Smooth muscle cell (in vitro differentiated cells): ENCODE measurements at regions not wholly inside any gene's neighbourhood (a gene's known extent, or its start where the extent isn't known, plus 50 kb on each side); places are given as distances from the start of the nearest gene placed in this dataset.

ENCODE experiments used
- DNase-seq: peaks from one replicate; lab custom pipeline; 2025; ENCODE audit not compliant: unreplicated experiment; lab: John Stamatoyannopoulos, UW
- H2AFZ ChIP-seq: fragments of 200-600 bp; sonication (generic); 2 replicates; pipeline ENCODE4 v1.6.0; 2016; ENCODE audit warnings: antibody characterized with exemption, low read depth, mild to moderate bottlenecking
- H3F3A ChIP-seq: fragments of 200-600 bp; sonication (generic); 2 replicates; pipeline ENCODE4 v1.6.0; 2017; ENCODE audit warnings: antibody characterized with exemption, low read depth
- H3K27ac ChIP-seq: fragments of 200-600 bp; sonication (generic); 2 replicates; pipeline ENCODE4 v1.5.1; 2016; ENCODE audit warnings: low read depth, mild to moderate bottlenecking
- H3K27me3 ChIP-seq: fragments of 200-600 bp; sonication (generic); 2 replicates; pipeline ENCODE4 v1.6.1; 2016; ENCODE audit warnings: low read depth, mild to moderate bottlenecking
- H3K36me3 ChIP-seq: fragments of 200-600 bp; sonication (generic); 2 replicates; pipeline ENCODE4 v1.5.1; 2016; ENCODE audit warnings: low read depth
- H3K4me1 ChIP-seq: fragments of 200-600 bp; sonication (generic); 2 replicates; pipeline ENCODE4 v1.5.1; 2016; ENCODE audit warnings: low read depth
- H3K4me2 ChIP-seq: fragments of 200-600 bp; sonication (generic); 2 replicates; pipeline ENCODE4 v1.6.0; 2016; ENCODE audit warnings: mild to moderate bottlenecking
- H3K4me3 ChIP-seq: fragments of 200-600 bp; sonication (generic); 2 replicates; pipeline ENCODE4 v1.5.1; 2016; ENCODE audit warnings: mild to moderate bottlenecking
- H3K79me2 ChIP-seq: fragments of 200-600 bp; sonication (generic); 2 replicates; pipeline ENCODE4 v1.6.0; 2016; ENCODE audit warnings: low read depth, mild to moderate bottlenecking
- H3K9ac ChIP-seq: fragments of 200-600 bp; sonication (generic); 2 replicates; pipeline ENCODE4 v1.6.0; 2016; ENCODE audit warnings: low read depth
- H3K9me3 ChIP-seq: fragments of 200-600 bp; sonication (generic); replicated peaks from 2 replicates; pipeline ENCODE4 v1.5.1; 2016; ENCODE audit warnings: low read depth
- H4K20me1 ChIP-seq: fragments of 200-600 bp; sonication (generic); 2 replicates; pipeline ENCODE4 v1.6.0; 2016; ENCODE audit warnings: low read depth
- CTCF ChIP-seq: fragments of 200-600 bp; sonication (generic); IDR thresholded peaks from 2 replicates; pipeline ENCODE4 v1.5.1; 2017; ENCODE audit warnings: borderline replicate concordance, mild to moderate bottlenecking, antibody characterized with exemption; ENCODE audit not compliant: insufficient read depth, poor library complexity, severe bottlenecking
- WGBS: methylation state at CpG from one replicate; pipeline ENCODE4 v1.1.7; 2016; ENCODE audit warnings: low lambda C conversion rate; 5-methylcytosine and 5-hydroxymethylcytosine counted together

DNA sequence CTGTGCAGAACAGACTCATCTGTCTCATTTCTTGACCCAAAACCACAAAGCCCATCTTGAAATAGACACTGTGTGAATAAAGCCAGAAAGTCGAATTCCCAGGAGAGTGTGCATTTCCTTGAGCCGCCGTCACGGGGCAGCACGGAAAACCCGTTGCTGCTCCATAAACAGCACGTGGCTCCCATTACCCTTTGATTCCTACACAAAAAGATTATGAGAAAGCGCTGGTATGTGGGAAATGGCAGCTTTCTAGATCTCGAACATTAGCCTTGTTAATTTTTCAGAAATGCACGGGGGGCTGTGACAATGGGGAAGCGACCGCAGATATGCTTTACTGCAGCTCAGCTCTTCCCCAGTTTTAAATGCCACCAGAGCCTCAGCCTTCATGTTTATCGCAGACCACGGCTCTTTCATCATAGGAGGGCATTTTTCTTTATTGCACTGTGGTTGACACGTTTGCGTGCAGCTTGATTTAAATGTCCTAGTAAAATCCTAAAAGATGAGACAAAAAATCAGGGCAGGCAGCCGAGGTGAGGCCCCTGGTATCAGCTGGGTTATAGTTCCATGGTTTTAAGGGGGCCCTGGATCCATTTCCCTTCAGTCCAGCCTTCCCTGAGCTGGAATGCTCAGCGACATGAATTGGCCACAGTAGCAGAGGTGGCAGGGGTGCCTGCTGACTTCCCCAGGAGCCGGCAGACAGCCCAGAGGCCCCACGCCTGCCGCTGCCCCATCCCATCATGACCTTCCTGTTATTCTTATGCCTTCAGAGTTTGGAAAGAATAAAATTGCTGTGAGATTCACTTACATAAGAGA lies 249.3 kb downstream of the NDUFA10 start:
- Histone ChIP-seq H4K20me1 (no peaks in the 10 kb centered on the region), H3K4me3 (no peak overlapping the region), H3K9ac (no peak overlapping the region), H3K36me3 (no peaks in the 10 kb centered on the region), H2AFZ (no peak overlapping the region), H3K27me3 (peaks cover 5% of the 10 kb centered on the region), H3K27ac (peak overlapping the region; percentile 50), H3K9me3 (no peaks in the 10 kb centered on the region), H3K4me1 (no peaks in the 10 kb centered on the region), H3K4me2 (peak overlapping the region; percentile 61), H3K79me2 (no peaks in the 10 kb centered on the region), H3F3A (no peaks in the 10 kb centered on the region)
- WGBS: 53% methylated on average over 21 of the region's 21 CpGs
- no peak for DNase-seq
- no peak for TF ChIP-seq CTCF

GRCh38 chr2:239774933-239775622 lies 250.1 kb downstream of the NDUFA10 start:
- no peaks in the 10 kb centered on the region for H4K20me1 ChIP-seq
- H3F3A ChIP-seq: no peaks in the 10 kb centered on the region
- no peak for TF ChIP-seq CTCF
- no peak overlapping the region for H3K9ac ChIP-seq
- H3K4me1 ChIP-seq: no peaks in the 10 kb centered on the region
- H3K27ac ChIP-seq: no peak overlapping the region
- no peak overlapping the region for H3K4me3 ChIP-seq
- peak overlapping the region; percentile 61 for H3K4me2 ChIP-seq
- H3K36me3 ChIP-seq: no peaks in the 10 kb centered on the region
- H3K9me3 ChIP-seq: no peaks in the 10 kb centered on the region
- H3K79me2 ChIP-seq: no peaks in the 10 kb centered on the region
- peaks cover 5% of the 10 kb centered on the region for H3K27me3 ChIP-seq
- H2AFZ ChIP-seq: no peak overlapping the region
- WGBS: 76% methylated on average over 17 of the region's 17 CpGs
- no peak for DNase-seq

- WGBS: 87% methylated on average over 4 of the region's 4 CpGs
These were observed 251.0 kb downstream of the NDUFA10 start for GRCh38 chr2:239774142-239774462.

More at GRCh38 chr2:239774142-239774462, 251.0 kb downstream of the NDUFA10 start:
- no peak overlapping the region for H3K4me3 ChIP-seq
- H3K9ac ChIP-seq: no peak overlapping the region
- no peak for DNase-seq
- H4K20me1 ChIP-seq: no peaks in the 10 kb centered on the region
- no peak overlapping the region for H3K4me2 ChIP-seq
- H3K27me3 ChIP-seq: peaks cover 5% of the 10 kb centered on the region
- H3K4me1 ChIP-seq: no peaks in the 10 kb centered on the region
- no peak for TF ChIP-seq CTCF
- H3K9me3 ChIP-seq: no peaks in the 10 kb centered on the region
- no peak overlapping the region for H2AFZ ChIP-seq
- H3K27ac ChIP-seq: no peak overlapping the region
- no peaks in the 10 kb centered on the region for H3K79me2 ChIP-seq
- H3K36me3 ChIP-seq: no peaks in the 10 kb centered on the region
- H3F3A ChIP-seq: no peaks in the 10 kb centered on the region
